Prostate gland (tissue), 2 donors: ENCODE measurements at regions not wholly inside any gene's neighbourhood (a gene's known extent, or its start where the extent isn't known, plus 50 kb on each side); places are given as distances from the start of the nearest gene placed in this dataset.

Experiments
- POLR2A ChIP-seq: fragments of 450-650 bp; IDR thresholded peaks from one replicate; pipeline ENCODE4 v1.6.1; 2016; ENCODE audit warnings: antibody characterized with exemption, mild to moderate bottlenecking
- POLR2AphosphoS5 ChIP-seq: sonication (generic); formaldehyde crosslinking; IDR thresholded peaks from one replicate; pipeline ENCODE4 v1.6.1; 2017; ENCODE audit warnings: antibody characterized with exemption
- TF ChIP-seq, protein P1 (sequence below), 4 experiments: fragments of 200-600 bp in 2 of 4; fragments of 450-650 bp in 2 of 4; sonication (generic) in 2 of 4; IDR thresholded peaks; 1 replicate in 3 of 4; 2 replicates in 1 of 4; pipeline ENCODE4 v1.5.1; 2016 to 2019; ENCODE audit warnings: antibody characterized with exemption in 4 of 4, mild to moderate bottlenecking in 2 of 4, moderate library complexity in 2 of 4

- TF ChIP-seq, protein P1, sequence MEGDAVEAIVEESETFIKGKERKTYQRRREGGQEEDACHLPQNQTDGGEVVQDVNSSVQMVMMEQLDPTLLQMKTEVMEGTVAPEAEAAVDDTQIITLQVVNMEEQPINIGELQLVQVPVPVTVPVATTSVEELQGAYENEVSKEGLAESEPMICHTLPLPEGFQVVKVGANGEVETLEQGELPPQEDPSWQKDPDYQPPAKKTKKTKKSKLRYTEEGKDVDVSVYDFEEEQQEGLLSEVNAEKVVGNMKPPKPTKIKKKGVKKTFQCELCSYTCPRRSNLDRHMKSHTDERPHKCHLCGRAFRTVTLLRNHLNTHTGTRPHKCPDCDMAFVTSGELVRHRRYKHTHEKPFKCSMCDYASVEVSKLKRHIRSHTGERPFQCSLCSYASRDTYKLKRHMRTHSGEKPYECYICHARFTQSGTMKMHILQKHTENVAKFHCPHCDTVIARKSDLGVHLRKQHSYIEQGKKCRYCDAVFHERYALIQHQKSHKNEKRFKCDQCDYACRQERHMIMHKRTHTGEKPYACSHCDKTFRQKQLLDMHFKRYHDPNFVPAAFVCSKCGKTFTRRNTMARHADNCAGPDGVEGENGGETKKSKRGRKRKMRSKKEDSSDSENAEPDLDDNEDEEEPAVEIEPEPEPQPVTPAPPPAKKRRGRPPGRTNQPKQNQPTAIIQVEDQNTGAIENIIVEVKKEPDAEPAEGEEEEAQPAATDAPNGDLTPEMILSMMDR (IDR thresholded peaks at IDR 0.05), result no peak
- TF ChIP-seq POLR2A, result no peak
- TF ChIP-seq POLR2AphosphoS5, result no peak
Observed at GRCh38 chr13:55403887-55404487, 1736.7 kb upstream of the PRR20A start.
